MCF 10A (cell line): ENCODE measurements at regions not wholly inside any gene's neighbourhood (a gene's known extent, or its start where the extent isn't known, plus 50 kb on each side); places are given as distances from the start of the nearest gene placed in this dataset.

ENCODE experiments used
- BruUV-seq: library from RNA; stranded (reverse); fragments of 400-500 nt; replicated peaks from 2 replicates; lab custom pipeline; 2021; lab: Mats Ljungman, UMichigan
- CTCF ChIA-PET: fragments of 300-600 bp; sonication (Branson Sonifier 250); formaldehyde crosslinking; extraction: SDS; loops from one replicate; lab custom pipeline; 2021; ENCODE audit warnings: antibody characterized with exemption, inconsistent platforms; lab: Yijun Ruan, JAX
- POLR2A ChIA-PET: fragments of 300-600, 350-650 bp; sonication (Branson Sonifier 250); formaldehyde crosslinking; extraction: SDS; loops from one replicate; lab custom pipeline; 2020; ENCODE audit warnings: antibody characterized with exemption, inconsistent platforms; lab: Yijun Ruan, JAX
- DNase-seq: peaks from one replicate; pipeline ENCODE4 v3.0.0-alpha.2; 2018; ENCODE audit not compliant: unreplicated experiment
- H3K27ac Mint-ChIP-seq: one replicate; pipeline ENCODE4 v1.8.0; 2022; ENCODE audit warnings: mild to moderate bottlenecking, low read depth, mixed read lengths; ENCODE audit not compliant: unreplicated experiment
- H3K27me3 Mint-ChIP-seq: one replicate; pipeline ENCODE4 v1.8.0; 2022; ENCODE audit warnings: mixed read lengths; ENCODE audit not compliant: insufficient read depth, unreplicated experiment
- H3K36me3 Mint-ChIP-seq: one replicate; pipeline ENCODE4 v1.8.0; 2022; ENCODE audit warnings: mild to moderate bottlenecking, moderate library complexity, mixed read lengths; ENCODE audit not compliant: insufficient read depth, unreplicated experiment
- H3K4me1 Mint-ChIP-seq: one replicate; pipeline ENCODE4 v1.8.0; 2022; ENCODE audit warnings: mixed read lengths; ENCODE audit not compliant: insufficient read depth, unreplicated experiment
- H3K4me3 Mint-ChIP-seq: one replicate; pipeline ENCODE4 v1.8.0; 2022; ENCODE audit warnings: mild to moderate bottlenecking, moderate library complexity, mixed read lengths; ENCODE audit not compliant: unreplicated experiment
- H3K9me3 Mint-ChIP-seq: one replicate; pipeline ENCODE4 v1.8.0; 2022; ENCODE audit warnings: mixed read lengths; ENCODE audit not compliant: unreplicated experiment
- CTCF ChIP-seq: fragments of 200-600 bp; IDR thresholded peaks from one replicate; pipeline ENCODE4 v1.8.0; 2022; ENCODE audit warnings: antibody characterized with exemption, mild to moderate bottlenecking; ENCODE audit not compliant: unreplicated experiment
- intact Hi-C: fragments of 100-400 bp; cut with micrococcal nuclease; formaldehyde crosslinking; loops from 2 replicates; pipeline ENCODE4 v1.14.1; 2022

GRCh38 chr4:85018983-85019382 lies 52.5 kb upstream of the WDFY3 start:
- no TSS peak for BruUV-seq

GRCh38 chr4:85019411-85019810 lies 52.9 kb upstream of the WDFY3 start:
- CTCF ChIA-PET, result no interaction called here
- Mint-ChIP-seq H3K4me3 (no peak overlapping the region), H3K9me3 (no peaks in the 10 kb centered on the region), H3K4me1 (no peaks in the 10 kb centered on the region), H3K27ac (no peak overlapping the region), H3K36me3 (no peaks in the 10 kb centered on the region), H3K27me3 (no peaks in the 10 kb centered on the region)
- BruUV-seq, result no TSS peak
- intact Hi-C loops, result no loop called here
- POLR2A ChIA-PET, result no interaction called here
- TF ChIP-seq CTCF, result no peak
- no peak for DNase-seq

More at GRCh38 chr4:85018983-85019382, 52.5 kb upstream of the WDFY3 start:
- no peak for TF ChIP-seq CTCF
- DNase-seq, result no peak
- intact Hi-C loops, result no loop called here
- H3K27ac Mint-ChIP-seq, result no peak overlapping the region
- no peaks in the 10 kb centered on the region for H3K36me3 Mint-ChIP-seq
- no peaks in the 10 kb centered on the region for H3K4me1 Mint-ChIP-seq
- CTCF ChIA-PET, result no interaction called here
- no peak overlapping the region for H3K4me3 Mint-ChIP-seq
- POLR2A ChIA-PET, result no interaction called here
- H3K27me3 Mint-ChIP-seq, result no peaks in the 10 kb centered on the region
- H3K9me3 Mint-ChIP-seq, result no peaks in the 10 kb centered on the region

- no peaks in the 10 kb centered on the region for H3K9me3 Mint-ChIP-seq
- no peaks in the 10 kb centered on the region for H3K4me1 Mint-ChIP-seq
- TF ChIP-seq CTCF, result no peak
- no peak for DNase-seq
- POLR2A ChIA-PET, result no interaction called here
- no peak overlapping the region for H3K27ac Mint-ChIP-seq
- H3K27me3 Mint-ChIP-seq, result no peaks in the 10 kb centered on the region
- intact Hi-C loops, result no loop called here
- no peak overlapping the region for H3K4me3 Mint-ChIP-seq
- no TSS peak for BruUV-seq
- no peaks in the 10 kb centered on the region for H3K36me3 Mint-ChIP-seq
- CTCF ChIA-PET, result interaction anchor here (0.6 kb wide), 1 partner anchor 158 kb away, joined by 3 read pairs; no protein-coding TSS in a partner anchor
Measured at GRCh38 chr4:85024671-85025070, 58.2 kb upstream of the WDFY3 start.

- Mint-ChIP-seq H3K27ac (no peak overlapping the region), H3K36me3 (no peaks in the 10 kb centered on the region), H3K4me1 (no peaks in the 10 kb centered on the region), H3K27me3 (no peaks in the 10 kb centered on the region), H3K9me3 (peaks cover 2% of the 10 kb centered on the region), H3K4me3 (no peak overlapping the region)
- peak; percentile 4 for DNase-seq
- POLR2A ChIA-PET, result no interaction called here
- intact Hi-C loops, result no loop called here
- no peak for TF ChIP-seq CTCF
- no TSS peak for BruUV-seq
- CTCF ChIA-PET, result interaction anchor here (0.7 kb wide), 1 partner anchor 15 kb away, joined by 4 read pairs; no protein-coding TSS in a partner anchor
Measured at GRCh38 chr4:85028910-85029309, 62.4 kb upstream of the WDFY3 start.
